K562 (cell line): ENCODE measurements at regions not wholly inside any gene's neighbourhood (a gene's known extent, or its start where the extent isn't known, plus 50 kb on each side); places are given as distances from the start of the nearest gene placed in this dataset.

Experiments used
- ATAC-seq: fragments of 200-7000 bp; cut with Tn5 transposase; 3 replicates; pipeline ENCODE4 v1.9.1; 2020; ENCODE audit warnings: moderate library complexity
- BruUV-seq: library from RNA; stranded (reverse); fragments of 400-500 nt; replicated peaks from 2 replicates; lab custom pipeline; 2021; lab: Mats Ljungman, UMichigan
- CTCF ChIA-PET: fragments of 300-600 bp; formaldehyde crosslinking; extraction: SDS; loops from one replicate; lab custom pipeline; 2021; ENCODE audit warnings: low intra/inter-chr PET ratio; lab: Yijun Ruan, JAX
- POLR2A ChIA-PET: fragments of 300-600, 350-650 bp; sonication (Branson Sonifier 250); formaldehyde crosslinking; extraction: SDS; loops from one replicate; lab custom pipeline; 2021; ENCODE audit warnings: antibody characterized with exemption, inconsistent platforms; lab: Yijun Ruan, JAX
- DNase-seq, 4 experiments: peaks; one replicate each; pipeline versions ENCODE4 v3.0.0 to v3.0.0-alpha.2; 2011 to 2018; ENCODE audit warnings: low spot score in 3 of 4, mixed read lengths in 3 of 4; ENCODE audit errors: extremely low read depth in 1 of 4
- FAIRE-seq: peaks from 2 replicates; lab custom pipeline; 2011; peaks lifted over from hg19 to GRCh38; lab: Jason Lieb, UNC
- H2AFZ ChIP-seq: 2 replicates; pipeline ENCODE4 v1.6.0; 2011; ENCODE audit warnings: low read depth, low read length, control low read depth, inconsistent platforms
- H3K27ac ChIP-seq: fragments of 200-600 bp; 3 replicates; pipeline ENCODE4 v1.8.0; 2011; ENCODE audit warnings: low read depth, mild to moderate bottlenecking, control low read depth, inconsistent platforms, low read length, moderate library complexity, mixed read lengths; ENCODE audit errors: extremely low read depth
- H3K27me3 ChIP-seq, 2 experiments: fragments of 300-600 bp in 1 of 2; 2 replicates in 1 of 2; 3 replicates in 1 of 2; pipeline versions ENCODE4 v1.6.0 to v1.8.0; 2011; ENCODE audit warnings: inconsistent platforms in 2 of 2, low read length in 2 of 2, mild to moderate bottlenecking in 1 of 2, mixed read lengths in 1 of 2, moderate library complexity in 1 of 2; ENCODE audit not compliant: control insufficient read depth in 2 of 2, insufficient read depth in 2 of 2
- H3K36me3 ChIP-seq: fragments of 300-600 bp; 3 replicates; pipeline ENCODE4 v1.8.0; 2011; ENCODE audit warnings: mild to moderate bottlenecking, low read length, inconsistent platforms; ENCODE audit not compliant: control insufficient read depth, insufficient read depth
- H3K4me1 ChIP-seq, 2 experiments: fragments of 200-600 bp in 1 of 2; replicated peaks in 1 of 2; 2 replicates in 1 of 2; 3 replicates in 1 of 2; pipeline versions ENCODE4 v1.5.1 to v1.8.0; 2011; ENCODE audit warnings: inconsistent platforms in 2 of 2, low read length in 2 of 2, mild to moderate bottlenecking in 1 of 2, mixed read lengths in 1 of 2, moderate library complexity in 1 of 2; ENCODE audit not compliant: control insufficient read depth in 2 of 2, insufficient read depth in 2 of 2
- H3K4me2 ChIP-seq: 2 replicates; pipeline ENCODE4 v1.6.1; 2011; ENCODE audit warnings: low read length, control low read depth, inconsistent platforms, mixed read lengths; ENCODE audit not compliant: insufficient read depth
- H3K4me3 ChIP-seq: fragments of 200-600 bp; sonication (generic), shearing (Covaris generic); 2 replicates; pipeline ENCODE4 v1.5.1; 2016; ENCODE audit warnings: control low read depth, inconsistent platforms
- H3K79me2 ChIP-seq: fragments of 200-600 bp; 3 replicates; pipeline ENCODE4 v1.8.0; 2011; ENCODE audit warnings: low read length, inconsistent platforms; ENCODE audit not compliant: control insufficient read depth, insufficient read depth
- H3K9ac ChIP-seq, 2 experiments: 2 replicates each; pipeline versions ENCODE4 v1.6.0 to v1.6.1; 2011; ENCODE audit warnings: low read depth in 2 of 2, low read length in 2 of 2, control low read depth in 1 of 2, inconsistent platforms in 1 of 2, mild to moderate bottlenecking in 1 of 2, mixed read lengths in 1 of 2; ENCODE audit not compliant: insufficient read depth in 1 of 2
- H3K9me1 ChIP-seq: one replicate; pipeline ENCODE4 v1.6.0; 2011; ENCODE audit warnings: inconsistent platforms, mild to moderate bottlenecking, low read length, moderate library complexity; ENCODE audit not compliant: control insufficient read depth, insufficient read depth
- H3K9me3 ChIP-seq: replicated peaks from 2 replicates; pipeline ENCODE4 v1.5.1; 2011; ENCODE audit warnings: low read depth, low read length, inconsistent platforms; ENCODE audit not compliant: control insufficient read depth, insufficient read depth
- H4K20me1 ChIP-seq: replicated peaks from 2 replicates; pipeline ENCODE4 v1.6.1; 2011; ENCODE audit warnings: low read length, inconsistent platforms, mixed read lengths; ENCODE audit not compliant: control insufficient read depth, insufficient read depth
- ATF7 ChIP-seq: fragments of 450-650 bp; IDR thresholded peaks from 2 replicates; pipeline ENCODE4 v1.7.1; 2014; ENCODE audit warnings: mild to moderate bottlenecking, moderate library complexity
- DIDO1 ChIP-seq: fragments of 450-650 bp; IDR thresholded peaks from 2 replicates; pipeline ENCODE4 v1.6.1; 2016; ENCODE audit warnings: low read depth, missing biosample characterization, missing genetic modification characterization
- E4F1 ChIP-seq: fragments of 250-450 bp; sonication (Bioruptor Pico); IDR thresholded peaks from 2 replicates; pipeline ENCODE4 v1.5.0; 2021; ENCODE audit warnings: mild to moderate bottlenecking, borderline replicate concordance
- ERF ChIP-seq: fragments of 450-650 bp; formaldehyde crosslinking; IDR thresholded peaks from 2 replicates; pipeline ENCODE4 v1.4.0; 2020; ENCODE audit warnings: mild to moderate bottlenecking, mixed read lengths
- ESRRA ChIP-seq: fragments of 450-650 bp; IDR thresholded peaks from 2 replicates; pipeline ENCODE4 v1.6.1; 2014; ENCODE audit warnings: low read depth, mild to moderate bottlenecking, moderate library complexity, borderline replicate concordance
- GMEB1 ChIP-seq: fragments of 250-450 bp; sonication (Bioruptor Pico); IDR thresholded peaks from 2 replicates; pipeline ENCODE4 v1.4.0; 2020; ENCODE audit warnings: mild to moderate bottlenecking
- L3MBTL2 ChIP-seq: fragments of 450-650 bp; IDR thresholded peaks from 2 replicates; pipeline ENCODE4 v1.6.1; 2016; ENCODE audit warnings: mild to moderate bottlenecking, moderate library complexity
- RFX5 ChIP-seq: IDR thresholded peaks from 2 replicates; pipeline ENCODE4 v1.6.1; 2011; ENCODE audit warnings: low read depth, mild to moderate bottlenecking, improper control_type of control experiment, low read length
- STAT5B ChIP-seq: fragments of 250-450 bp; sonication (Bioruptor Pico); IDR thresholded peaks from 2 replicates; pipeline ENCODE4 v1.8.0; 2021; ENCODE audit warnings: mild to moderate bottlenecking, inconsistent platforms
- SUPT5H ChIP-seq: fragments of 450-650 bp; IDR thresholded peaks from 2 replicates; pipeline ENCODE4 v1.6.1; 2016
- ZEB2 ChIP-seq: fragments of 450-650 bp; IDR thresholded peaks from 2 replicates; pipeline ENCODE4 v1.6.1; 2016
- WGBS: fragments of 100-300 bp; shearing (Covaris generic); methylation state at CpG from one replicate; pipeline ENCODE4 v1.1.6; 2016; ENCODE audit warnings: low coverage, mixed read lengths; ENCODE audit not compliant: insufficient coverage; ENCODE audit errors: missing lambda C conversion rate; 5-methylcytosine and 5-hydroxymethylcytosine counted together
- in situ Hi-C: fragments of 300-500 bp; cut with MboI; formaldehyde crosslinking; loops from 4 replicates; pipeline ENCODE4 v1.15.0; 2018; ENCODE audit warnings: inconsistent platforms, mixed read lengths
- intact Hi-C: fragments of 100-400 bp; cut with micrococcal nuclease; formaldehyde crosslinking; loops from 2 replicates; pipeline ENCODE4 v1.14.2; 2022
- TF ChIP-seq, protein P1 (sequence below): fragments of 250-450 bp; sonication (Bioruptor Pico); IDR thresholded peaks from 2 replicates; pipeline ENCODE4 v1.5.0; 2020; ENCODE audit warnings: mild to moderate bottlenecking, borderline replicate concordance

DNA sequence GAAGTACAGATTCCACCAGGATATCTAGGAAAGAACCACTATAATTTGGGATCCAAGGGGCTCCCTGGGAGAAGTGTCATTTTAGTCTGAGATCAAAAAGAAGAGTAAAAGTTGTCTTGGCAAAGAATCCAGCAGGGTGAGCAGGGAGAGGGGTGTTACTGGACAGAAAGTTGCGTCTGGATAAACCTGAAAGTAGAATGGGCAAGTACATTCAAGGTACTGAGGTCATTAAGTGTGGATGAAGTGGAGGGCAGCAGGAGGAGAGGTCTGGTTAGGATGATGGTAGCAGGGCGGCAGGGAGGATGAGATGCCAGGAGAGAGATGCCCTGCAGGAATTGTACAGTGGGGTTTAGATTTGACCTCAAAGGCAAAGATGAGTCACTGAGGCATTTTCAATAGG, 253.3 kb downstream of the KLF13 start:
- H3K27ac ChIP-seq: no peak overlapping the region
- CTCF ChIA-PET: no interaction called here
- DNase-seq: no peak
- in situ Hi-C loops: no loop called here
- H3K27me3 ChIP-seq: no peaks in the 10 kb centered on the region
- H3K9me3 ChIP-seq: no peaks in the 10 kb centered on the region
- no peak overlapping the region for H2AFZ ChIP-seq
- H3K79me2 ChIP-seq: no peaks in the 10 kb centered on the region
- no peak for FAIRE-seq
- H3K4me2 ChIP-seq: no peak overlapping the region
- no peak for ATAC-seq
- WGBS: 0% methylated on average over 2 of the region's 2 CpGs
- H3K4me1 ChIP-seq: no peaks in the 10 kb centered on the region
- H3K9me1 ChIP-seq: no peaks in the 10 kb centered on the region
- TF ChIP-seq STAT5B (CRISPR knock-in tag): no peak
- no peaks in the 10 kb centered on the region for H3K36me3 ChIP-seq
- H4K20me1 ChIP-seq: no peaks in the 10 kb centered on the region
- no peak overlapping the region for H3K9ac ChIP-seq
- POLR2A ChIA-PET: no interaction called here
- BruUV-seq: no TSS peak
- no peak overlapping the region for H3K4me3 ChIP-seq
- intact Hi-C loops: no loop called here

DNA sequence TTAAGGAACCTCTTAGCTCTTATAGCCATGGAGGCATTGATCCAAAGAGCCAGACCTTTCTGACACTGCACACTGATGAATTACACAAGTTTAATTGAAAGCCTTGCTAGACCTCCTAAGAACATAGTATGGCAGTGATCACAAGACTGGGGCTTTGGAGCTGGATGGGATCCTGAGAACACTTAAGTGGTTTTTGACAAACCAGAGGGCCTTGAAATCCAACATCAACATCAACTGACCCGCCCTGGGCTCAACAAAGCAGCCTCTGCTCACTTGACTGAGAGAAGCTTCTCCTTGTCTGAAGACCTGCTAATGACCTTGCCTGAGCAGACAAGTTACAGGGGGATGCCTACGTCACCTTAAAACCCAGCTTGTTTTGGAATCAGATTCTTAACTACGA, 257.6 kb downstream of the KLF13 start:
- TF ChIP-seq SUPT5H (no peak), GMEB1 (CRISPR knock-in tag) (no peak), ERF (CRISPR knock-in tag) (no peak), ESRRA (no peak), DIDO1 (no peak), RFX5 (no peak), ATF7 (no peak), ZEB2 (no peak), E4F1 (CRISPR knock-in tag) (no peak), L3MBTL2 (no peak)
- TF ChIP-seq, protein P1, sequence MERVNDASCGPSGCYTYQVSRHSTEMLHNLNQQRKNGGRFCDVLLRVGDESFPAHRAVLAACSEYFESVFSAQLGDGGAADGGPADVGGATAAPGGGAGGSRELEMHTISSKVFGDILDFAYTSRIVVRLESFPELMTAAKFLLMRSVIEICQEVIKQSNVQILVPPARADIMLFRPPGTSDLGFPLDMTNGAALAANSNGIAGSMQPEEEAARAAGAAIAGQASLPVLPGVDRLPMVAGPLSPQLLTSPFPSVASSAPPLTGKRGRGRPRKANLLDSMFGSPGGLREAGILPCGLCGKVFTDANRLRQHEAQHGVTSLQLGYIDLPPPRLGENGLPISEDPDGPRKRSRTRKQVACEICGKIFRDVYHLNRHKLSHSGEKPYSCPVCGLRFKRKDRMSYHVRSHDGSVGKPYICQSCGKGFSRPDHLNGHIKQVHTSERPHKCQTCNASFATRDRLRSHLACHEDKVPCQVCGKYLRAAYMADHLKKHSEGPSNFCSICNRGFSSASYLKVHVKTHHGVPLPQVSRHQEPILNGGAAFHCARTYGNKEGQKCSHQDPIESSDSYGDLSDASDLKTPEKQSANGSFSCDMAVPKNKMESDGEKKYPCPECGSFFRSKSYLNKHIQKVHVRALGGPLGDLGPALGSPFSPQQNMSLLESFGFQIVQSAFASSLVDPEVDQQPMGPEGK: no peak
- no peak overlapping the region for H3K4me2 ChIP-seq
- no peak overlapping the region for H3K9ac ChIP-seq
- no peak for FAIRE-seq
- in situ Hi-C loops: no loop called here
- DNase-seq: no peak
- H3K9me1 ChIP-seq: no peaks in the 10 kb centered on the region
- 0% methylated on average over 3 of the region's 3 CpGs for WGBS
- POLR2A ChIA-PET: no interaction called here
- no peaks in the 10 kb centered on the region for H3K36me3 ChIP-seq
- BruUV-seq: no TSS peak
- intact Hi-C loops: no loop called here
- no peak overlapping the region for H3K4me3 ChIP-seq
- no peak overlapping the region for H3K27ac ChIP-seq
- no peaks in the 10 kb centered on the region for H3K9me3 ChIP-seq
- no peaks in the 10 kb centered on the region for H4K20me1 ChIP-seq
- H3K27me3 ChIP-seq: no peaks in the 10 kb centered on the region; a peak in 1 of 5 replicates
- H2AFZ ChIP-seq: no peak overlapping the region
- no peaks in the 10 kb centered on the region for H3K4me1 ChIP-seq
- no peak for ATAC-seq
- H3K79me2 ChIP-seq: no peaks in the 10 kb centered on the region
- CTCF ChIA-PET: no interaction called here
